GM12875 (cell line): ENCODE measurements at regions not wholly inside any gene's neighbourhood (a gene's known extent, or its start where the extent isn't known, plus 50 kb on each side); places are given as distances from the start of the nearest gene placed in this dataset.

Experiments used
- H3K4me3 ChIP-seq: one replicate; pipeline ENCODE4 v1.5.1; 2011; ENCODE audit warnings: low read depth, low read length, control low read depth
- TF ChIP-seq, protein P1 (sequence below): IDR thresholded peaks from 2 replicates; pipeline ENCODE4 v1.5.1; 2011; ENCODE audit warnings: low read depth, mild to moderate bottlenecking, control low read depth, inconsistent platforms, low read length, moderate library complexity, borderline replicate concordance; ENCODE audit not compliant: insufficient read depth

DNA sequence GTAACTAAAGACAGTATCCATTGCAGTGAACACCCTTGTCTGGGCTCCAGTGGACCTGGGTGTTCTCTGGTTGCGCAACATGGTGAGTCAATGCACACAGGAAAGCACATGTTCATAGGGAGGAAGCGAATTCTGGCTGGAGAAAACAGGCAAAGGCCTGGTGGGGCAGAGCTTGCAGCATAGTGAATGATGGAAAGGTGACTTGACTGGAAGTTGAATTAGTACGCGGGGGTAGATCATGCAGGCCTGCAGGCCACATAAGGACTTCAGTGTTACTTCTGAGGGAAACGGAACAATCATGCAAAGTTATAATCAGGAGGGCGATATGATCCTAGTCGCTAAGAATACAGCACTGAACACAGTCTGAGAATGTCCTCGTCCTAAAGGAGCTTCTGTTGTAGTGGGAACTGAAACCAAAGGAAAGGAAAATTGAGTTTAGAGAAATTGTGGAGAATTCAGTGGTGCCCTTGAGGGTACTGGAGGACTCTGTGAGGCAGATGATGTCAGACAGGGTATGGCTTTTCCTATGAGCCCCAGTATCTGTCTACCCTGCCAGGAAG, 71.9 kb upstream of the RANBP3L start:
- H3K4me3 ChIP-seq: no peak overlapping the region
- TF ChIP-seq, protein P1, sequence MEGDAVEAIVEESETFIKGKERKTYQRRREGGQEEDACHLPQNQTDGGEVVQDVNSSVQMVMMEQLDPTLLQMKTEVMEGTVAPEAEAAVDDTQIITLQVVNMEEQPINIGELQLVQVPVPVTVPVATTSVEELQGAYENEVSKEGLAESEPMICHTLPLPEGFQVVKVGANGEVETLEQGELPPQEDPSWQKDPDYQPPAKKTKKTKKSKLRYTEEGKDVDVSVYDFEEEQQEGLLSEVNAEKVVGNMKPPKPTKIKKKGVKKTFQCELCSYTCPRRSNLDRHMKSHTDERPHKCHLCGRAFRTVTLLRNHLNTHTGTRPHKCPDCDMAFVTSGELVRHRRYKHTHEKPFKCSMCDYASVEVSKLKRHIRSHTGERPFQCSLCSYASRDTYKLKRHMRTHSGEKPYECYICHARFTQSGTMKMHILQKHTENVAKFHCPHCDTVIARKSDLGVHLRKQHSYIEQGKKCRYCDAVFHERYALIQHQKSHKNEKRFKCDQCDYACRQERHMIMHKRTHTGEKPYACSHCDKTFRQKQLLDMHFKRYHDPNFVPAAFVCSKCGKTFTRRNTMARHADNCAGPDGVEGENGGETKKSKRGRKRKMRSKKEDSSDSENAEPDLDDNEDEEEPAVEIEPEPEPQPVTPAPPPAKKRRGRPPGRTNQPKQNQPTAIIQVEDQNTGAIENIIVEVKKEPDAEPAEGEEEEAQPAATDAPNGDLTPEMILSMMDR: no peak

DNA sequence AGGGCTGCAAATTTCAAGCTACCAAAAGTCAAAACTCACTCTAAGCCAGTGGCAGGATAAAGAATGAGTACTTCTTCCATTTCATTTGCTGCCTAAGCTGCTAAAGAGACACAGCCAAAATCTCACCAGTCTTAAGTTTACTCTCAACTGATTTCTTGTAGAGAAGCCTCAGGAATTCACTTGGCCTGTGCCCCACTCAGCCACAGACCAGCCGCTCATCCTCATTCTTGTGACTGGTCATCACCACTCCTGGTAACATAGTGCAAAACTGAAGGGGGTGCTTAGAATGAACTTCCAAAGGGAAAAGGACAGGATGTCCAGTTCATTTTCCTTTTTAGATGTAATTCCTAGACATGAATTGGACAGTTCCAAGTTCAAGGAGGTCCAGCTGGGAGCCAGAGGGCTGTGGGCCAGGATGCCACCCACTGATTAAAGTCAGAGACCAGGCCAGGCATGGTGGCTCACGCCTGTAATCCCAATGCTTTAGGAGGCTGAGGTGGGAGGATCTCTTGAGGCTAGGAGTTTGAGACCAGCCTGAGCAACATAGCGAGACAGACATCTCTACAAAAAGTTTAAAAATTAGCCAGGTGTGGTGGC, 72.7 kb upstream of the RANBP3L start:
- H3K4me3 ChIP-seq: no peak overlapping the region
- TF ChIP-seq, protein P1: no peak

DNA sequence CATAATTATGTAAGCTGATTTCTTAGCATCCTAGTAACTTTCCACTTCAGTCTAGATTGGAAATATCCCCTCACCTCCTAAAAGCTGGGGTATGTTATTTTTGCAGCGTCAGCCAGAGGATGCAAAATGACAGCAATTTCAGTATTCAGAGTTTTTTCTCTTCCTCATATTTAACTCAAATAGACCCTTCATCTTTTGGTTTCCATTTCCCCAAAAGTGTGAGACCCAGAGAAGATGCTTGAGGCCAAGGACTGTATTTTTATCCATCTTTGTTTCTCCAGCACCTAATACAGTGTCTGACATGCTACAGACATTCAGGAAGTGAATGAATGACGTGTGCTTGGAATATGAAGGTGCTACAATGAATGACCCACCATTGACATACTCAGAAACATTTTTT, 75.5 kb upstream of the RANBP3L start:
- TF ChIP-seq, protein P1: no peak
- no peak overlapping the region for H3K4me3 ChIP-seq

DNA sequence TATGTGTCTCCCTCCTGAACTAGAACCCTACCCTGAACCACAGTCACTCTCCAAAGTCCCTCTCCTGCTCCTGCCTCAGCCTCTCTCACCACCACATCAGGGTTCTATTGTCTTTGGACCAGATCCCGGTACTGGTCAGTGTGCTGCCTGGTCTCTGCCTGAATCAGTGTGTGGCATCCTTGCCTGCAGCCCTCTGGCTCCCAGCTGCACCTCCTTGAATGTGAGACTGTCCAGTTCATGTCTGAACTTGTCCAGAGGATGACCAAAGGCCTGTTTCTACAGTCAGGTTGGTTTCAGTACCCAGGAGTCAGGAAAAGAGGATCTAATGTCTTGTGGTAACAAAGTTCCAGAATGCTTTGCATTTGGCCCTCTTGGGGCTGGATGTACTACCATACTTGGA, 76.8 kb upstream of the RANBP3L start:
- TF ChIP-seq, protein P1: no peak
- no peak overlapping the region for H3K4me3 ChIP-seq

DNA sequence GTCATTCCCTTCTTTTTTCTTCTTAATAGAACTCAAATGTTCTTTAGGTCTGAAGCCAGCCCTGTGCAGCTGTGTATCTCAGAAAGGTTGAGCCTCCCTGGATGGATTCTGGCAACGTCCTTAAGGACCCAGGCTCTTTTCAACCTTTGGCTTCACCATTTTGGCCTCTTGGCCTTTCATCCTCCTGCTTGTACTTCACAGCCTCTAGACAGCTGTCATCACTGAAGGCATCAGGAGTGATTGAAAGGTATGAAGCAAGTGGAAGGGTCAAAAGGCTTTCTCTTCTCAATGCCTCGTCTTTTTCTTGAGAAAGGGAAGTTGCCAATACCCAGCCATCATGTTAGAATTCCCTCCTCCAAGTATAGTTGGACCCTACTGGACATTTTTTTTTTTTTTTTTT, 81.2 kb upstream of the RANBP3L start:
- TF ChIP-seq, protein P1: no peak
- no peak overlapping the region for H3K4me3 ChIP-seq

DNA sequence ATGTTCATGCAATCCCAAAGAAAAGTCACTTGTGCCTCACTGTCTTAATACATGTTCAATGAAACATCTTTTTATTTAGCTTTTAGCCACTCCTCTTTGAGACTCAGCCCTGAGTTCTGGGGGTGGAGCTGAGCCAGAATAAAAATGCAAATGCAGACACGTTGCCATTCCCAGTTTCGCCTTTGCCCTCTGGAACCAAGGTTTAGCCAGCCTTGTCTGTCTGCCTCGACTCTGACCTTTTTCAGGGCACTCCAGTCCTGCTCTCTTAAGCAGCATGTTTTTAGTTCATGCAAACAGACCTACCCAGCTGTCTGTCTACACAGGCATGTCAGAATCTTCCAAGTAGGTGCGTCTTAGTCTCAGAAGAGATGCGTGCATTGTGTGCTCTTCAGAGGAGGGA, 82.2 kb upstream of the RANBP3L start:
- H3K4me3 ChIP-seq: no peak overlapping the region
- TF ChIP-seq, protein P1: no peak

DNA sequence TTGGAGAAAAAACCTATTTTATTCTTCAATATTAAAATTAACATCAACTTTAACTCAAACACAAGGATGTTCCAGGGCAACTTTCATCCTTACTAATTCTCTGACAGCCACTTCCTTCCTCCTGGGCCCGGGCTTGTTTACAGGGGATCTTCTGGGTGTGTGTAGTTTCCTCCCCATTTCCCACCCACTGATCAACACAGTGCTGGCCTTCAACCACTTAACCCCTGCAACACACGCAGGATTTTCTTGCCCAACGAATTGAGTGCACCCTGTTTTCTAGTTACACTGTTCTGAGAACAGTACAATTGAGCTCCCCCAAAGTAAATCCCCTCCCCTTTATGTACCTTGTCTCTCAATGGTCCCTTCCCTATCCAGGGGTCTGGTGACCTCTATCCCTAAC, 83.1 kb upstream of the RANBP3L start:
- TF ChIP-seq, protein P1: no peak

More for the DNA sequence above, 83.1 kb upstream of the RANBP3L start:
- H3K4me3 ChIP-seq: no peak overlapping the region
